C1 segment of cervical spinal cord (tissue), 14 donors: ENCODE measurements at regions not wholly inside any gene's neighbourhood (a gene's known extent, or its start where the extent isn't known, plus 50 kb on each side); places are given as distances from the start of the nearest gene placed in this dataset.

Experiments used
- DNase-seq, 14 donors: peaks; one replicate each; lab custom pipeline; 2025; lab: John Stamatoyannopoulos, UW

DNA sequence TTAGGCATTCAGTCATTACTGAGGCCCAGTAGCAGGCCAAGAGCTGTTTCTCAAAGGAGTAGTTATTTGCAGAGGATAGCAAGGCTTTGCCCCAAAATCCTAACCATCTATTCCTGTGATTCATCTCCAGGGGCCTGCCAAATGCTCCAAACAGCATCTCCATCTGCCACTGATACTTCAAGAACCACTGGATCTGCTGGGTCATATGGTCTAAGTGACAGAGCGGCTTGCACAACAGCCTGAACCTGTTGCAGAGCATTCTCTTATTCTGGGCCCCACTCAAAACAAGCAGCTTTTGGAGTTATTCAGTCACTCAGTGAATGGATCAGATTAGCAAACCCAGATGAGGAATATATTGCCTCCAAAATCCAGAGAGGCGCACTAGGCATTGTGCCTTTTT lies 68.8 kb upstream of the ALDH1A3 start:
- DNase-seq, result no peak

DNA sequence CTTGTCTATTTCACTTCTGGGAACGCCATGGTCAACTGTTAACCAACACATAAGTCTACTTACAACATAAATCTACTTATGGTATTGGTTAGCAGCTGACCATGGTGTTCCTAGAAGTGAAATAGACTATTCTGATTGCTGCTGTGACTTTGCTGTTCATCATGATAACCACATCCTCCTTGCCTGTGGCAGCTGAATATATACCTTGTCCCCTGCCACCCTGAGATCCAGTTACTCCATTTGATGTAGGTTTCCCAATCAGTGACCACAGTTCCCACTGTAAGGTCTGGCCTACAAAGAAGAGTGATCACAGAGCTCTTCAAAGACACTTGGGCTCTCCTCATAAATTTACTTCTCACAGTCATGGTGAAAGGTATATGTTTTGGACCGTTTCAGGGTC lies 66.8 kb upstream of the ALDH1A3 start:
- no peak for DNase-seq

DNA sequence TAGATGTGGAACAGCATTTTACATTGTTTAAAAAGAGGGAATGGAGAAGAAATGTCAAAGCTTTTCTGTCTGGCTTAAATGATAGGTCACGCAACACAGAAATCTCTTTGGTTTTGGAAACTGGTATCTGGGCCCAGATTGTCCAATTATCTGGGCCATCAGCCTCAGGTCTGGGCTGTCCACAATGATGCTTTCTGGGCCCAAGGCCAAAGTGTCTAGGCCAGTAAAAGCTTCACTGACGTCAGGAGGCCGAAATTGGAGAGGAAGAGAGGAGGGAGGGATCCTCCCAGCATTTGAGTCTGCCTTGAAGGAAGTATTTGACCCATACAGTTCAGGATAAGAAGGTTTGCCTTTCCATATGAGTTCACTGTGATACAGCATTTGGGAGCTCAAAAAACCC lies 60.7 kb upstream of the ALDH1A3 start:
- DNase-seq, result peak in 1 of 14 donors; percentile 77

DNA sequence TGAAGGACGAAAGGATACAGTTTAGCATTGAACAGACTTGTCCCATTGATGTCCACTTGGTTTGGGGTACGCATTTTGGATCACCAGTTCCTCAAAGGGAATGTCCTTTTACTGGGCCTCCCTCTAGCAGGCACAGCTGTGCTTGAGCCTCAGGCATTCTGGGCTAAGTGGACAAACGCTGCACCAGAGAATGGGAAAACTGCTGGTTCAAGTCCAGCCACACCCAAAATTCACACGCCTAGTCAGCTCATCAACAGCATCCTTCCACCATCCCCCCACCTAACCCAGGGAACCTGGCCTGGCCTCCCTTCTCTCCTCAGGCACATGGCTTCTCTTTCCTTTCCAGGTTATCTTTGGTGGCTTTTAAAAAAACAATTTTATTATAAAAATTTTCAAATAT lies 59.1 kb upstream of the ALDH1A3 start:
- no peak for DNase-seq

DNA sequence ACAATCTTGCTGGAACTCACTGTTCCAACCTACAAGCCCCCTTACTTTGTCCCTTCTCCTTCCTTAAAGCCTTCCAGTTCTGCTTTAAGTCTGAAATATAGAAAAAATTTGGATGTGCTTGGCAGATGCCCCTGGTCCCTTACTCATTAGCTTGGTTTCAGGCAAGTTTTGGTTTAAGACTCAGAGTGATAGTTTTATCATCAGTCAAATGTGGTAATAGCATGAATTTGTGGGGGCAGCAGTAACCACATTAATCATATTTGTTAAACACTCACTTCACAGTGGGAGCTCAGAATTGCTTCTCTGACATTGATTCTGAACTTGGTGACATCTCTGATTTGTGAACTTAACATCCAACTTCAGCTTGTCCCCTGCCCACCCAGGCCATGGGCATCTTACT lies 58.3 kb upstream of the ALDH1A3 start:
- DNase-seq, result no peak

DNA sequence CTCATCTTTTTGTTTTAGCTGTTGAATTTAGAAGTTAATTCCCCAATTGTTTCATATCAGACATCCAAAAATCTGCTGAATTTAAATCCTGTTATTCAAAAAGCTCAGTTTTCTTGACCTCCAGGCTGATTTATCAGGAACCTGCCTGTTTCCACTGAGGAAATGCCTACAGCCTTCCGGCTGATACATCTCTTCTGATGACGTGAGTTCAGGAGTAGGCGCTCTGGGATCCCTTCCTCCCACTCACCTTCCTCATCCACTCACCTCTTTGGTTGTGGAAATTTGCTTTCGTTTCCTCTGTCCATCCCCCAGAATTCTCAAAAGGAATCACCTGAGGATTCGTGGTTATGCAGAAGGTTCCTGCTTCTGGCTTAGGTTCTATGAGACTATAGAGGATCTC lies 55.4 kb upstream of the ALDH1A3 start:
- no peak for DNase-seq

DNA sequence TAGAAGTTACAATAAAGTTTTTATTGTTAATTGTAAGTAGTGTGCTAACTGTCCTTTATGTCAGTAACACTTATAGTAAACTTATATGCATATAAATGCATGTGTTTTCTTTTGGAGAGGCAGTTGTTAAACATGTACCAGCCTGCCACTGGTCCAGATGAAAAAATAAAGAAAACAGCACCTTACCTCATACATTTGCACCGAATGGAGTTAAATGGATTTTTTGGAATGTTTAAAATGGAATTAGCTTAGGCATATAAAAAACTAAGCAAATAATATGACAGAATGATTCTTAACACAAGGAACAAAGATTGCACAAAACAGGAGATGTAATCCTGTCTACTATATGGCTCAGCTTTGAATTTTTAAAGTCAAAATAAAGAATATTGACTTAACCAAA lies 50.2 kb upstream of the ALDH1A3 start:
- DNase-seq, result no peak
